ENCODE measurements at regions not wholly inside any gene's neighbourhood (a gene's known extent, or its start where the extent isn't known, plus 50 kb on each side); places are given as distances from the start of the nearest gene placed in this dataset.

DNA sequence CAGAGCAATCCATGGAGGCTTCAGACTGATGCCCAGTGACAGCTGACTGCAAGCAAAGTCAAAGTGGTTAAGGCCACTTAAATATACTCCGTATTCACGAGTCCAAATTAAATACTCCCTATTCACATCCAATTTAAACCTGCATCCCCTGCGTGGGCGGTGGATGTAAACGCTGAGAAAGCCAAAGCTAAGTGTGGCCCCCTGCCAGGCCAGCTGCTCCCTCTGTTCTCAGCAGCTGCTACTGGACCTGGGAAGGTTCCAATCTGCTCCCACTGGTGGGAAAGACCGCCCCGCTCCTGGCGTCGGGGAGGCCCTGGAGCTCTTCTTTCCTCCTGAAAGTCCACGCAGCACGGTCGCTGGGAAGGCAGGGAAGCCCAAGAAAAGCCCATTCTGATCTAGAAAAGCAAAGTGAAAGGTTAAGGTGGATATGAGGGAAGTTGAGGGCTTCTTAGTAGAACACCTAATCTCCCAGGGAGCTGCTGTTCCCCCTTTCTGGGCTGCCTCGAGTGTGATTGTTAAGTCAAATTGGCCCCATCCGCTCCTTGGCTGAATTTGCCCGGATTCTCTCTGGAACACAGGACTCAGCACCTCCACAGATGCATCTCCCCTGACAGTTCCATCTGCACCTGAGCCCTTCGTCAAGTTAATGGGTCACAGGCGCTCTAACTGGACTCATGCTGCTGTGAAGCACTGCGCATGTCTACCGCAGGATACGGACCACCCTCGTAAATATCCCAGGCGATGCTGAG lies 205.5 kb downstream of the USP12 start:
- no peak for DNase-seq

DNA sequence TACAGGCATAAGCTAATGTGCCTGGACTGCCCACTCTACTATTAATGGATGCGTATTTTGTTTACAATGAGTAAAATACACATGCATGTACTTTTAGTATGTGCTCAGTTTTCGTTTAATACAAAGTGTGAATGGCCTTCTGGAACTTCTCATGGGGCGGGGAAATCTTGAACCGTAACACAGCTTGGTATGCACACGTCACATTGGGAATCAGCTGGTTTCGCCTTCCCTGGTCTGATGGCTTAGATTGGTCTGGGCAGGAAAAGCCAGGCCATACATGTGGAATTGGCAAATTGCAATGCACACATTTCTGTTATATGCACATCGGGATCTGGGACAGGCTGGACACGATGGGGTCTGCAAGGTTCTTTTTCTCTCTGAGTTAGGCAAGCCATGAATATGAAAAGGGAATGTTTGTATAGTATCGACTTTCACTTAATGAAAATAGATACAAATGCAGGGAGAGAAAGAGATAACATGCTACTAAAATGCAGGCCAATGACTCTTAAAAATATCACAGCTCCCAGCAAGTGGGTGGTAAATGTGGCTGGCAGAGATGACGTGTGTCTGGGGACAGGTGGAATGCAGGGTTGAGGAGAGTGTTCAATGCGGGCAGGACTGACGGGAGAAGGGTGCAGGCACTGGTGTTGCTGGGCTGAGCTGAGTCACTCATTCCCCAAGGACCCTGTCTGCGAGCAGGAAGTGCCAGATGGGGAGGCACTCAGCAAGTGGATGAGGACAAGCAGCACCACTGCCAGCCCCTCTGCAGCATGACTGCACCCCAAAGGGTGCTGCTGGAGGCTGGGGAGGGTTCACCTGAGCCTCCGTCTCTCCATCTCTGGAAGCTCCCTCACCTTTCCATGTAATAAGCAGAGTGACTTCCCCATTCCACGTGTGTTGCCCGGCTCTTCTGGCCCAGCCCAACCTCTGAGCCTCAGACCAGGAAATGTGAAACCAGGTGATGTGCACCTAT lies 204.0 kb upstream of the GPR12 start:
- no peak for DNase-seq

DNA sequence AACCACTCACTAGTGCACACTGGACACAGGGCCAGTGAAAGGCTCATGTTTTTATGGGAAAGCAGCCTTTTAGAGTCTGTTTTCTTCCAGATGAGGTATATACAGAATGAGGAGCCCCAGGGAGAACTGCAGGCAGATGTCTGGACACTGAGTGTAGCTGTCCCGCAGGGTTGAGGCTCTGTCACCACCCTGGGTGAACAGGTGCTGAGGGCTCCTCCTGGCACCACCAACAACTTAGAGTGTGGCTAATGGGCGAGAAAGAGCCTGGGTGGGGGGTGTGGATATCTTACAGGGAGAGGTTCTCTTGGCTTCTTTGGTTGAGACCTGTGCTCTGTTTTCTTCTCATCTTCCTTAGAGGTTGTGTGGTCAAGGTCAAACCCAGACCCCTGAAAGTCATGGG lies 202.1 kb upstream of the GPR12 start:
- no peak for DNase-seq

DNA sequence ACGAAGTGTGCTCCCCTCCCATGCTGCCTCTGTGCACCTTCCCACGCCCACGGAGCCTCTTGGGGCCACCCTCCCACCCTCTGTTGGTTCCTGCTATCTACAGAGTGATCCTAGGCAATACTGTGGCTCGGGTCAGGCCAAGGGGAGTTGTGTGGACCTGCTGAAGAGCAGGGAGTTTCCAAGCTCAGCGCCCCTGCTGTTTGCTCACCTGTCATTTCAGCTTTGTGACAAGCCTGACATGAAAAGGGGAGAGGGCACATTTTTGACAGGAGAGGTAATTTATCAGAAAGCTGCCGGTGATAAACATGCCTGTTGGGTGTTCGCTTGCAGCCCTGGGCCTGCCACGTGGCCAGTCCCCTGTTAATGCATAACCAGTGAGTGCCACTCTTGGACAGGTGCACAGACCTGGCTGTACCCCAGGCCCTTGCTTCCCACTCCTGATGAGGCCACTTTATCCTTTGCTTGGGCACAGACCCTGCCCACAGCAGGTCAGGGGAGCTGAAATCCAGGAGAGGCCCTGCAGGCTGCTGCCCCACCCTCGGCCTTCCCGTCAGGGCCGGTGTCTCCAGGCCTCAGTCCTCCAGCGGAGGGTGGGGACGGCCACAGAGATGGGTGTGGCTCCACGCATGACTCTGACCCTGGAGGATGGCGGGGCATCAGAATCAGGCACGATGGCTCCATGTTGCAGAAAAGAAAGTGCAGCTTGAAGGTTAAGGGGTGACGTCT lies 201.5 kb upstream of the GPR12 start:
- DNase-seq, result no peak

DNA sequence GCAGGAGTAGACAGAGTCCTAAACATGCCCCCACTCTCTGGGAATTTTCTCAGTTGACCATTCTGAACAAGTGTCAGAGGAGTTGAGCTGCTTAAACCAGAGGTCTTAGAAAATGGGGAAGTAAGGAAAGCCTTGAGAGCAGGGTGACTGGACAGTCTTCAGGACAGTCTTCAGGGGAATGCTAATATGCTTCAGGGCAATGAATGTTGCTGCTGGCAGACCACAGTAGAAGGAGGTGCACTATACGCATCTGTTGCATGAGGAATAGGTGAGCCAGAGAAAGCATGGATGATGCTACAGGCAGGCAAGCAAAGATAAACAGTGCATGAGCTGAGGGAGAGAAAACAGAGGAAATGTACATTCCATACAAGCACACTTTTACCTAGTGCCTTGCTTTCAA lies 196.6 kb upstream of the GPR12 start:
- DNase-seq, result no peak

DNA sequence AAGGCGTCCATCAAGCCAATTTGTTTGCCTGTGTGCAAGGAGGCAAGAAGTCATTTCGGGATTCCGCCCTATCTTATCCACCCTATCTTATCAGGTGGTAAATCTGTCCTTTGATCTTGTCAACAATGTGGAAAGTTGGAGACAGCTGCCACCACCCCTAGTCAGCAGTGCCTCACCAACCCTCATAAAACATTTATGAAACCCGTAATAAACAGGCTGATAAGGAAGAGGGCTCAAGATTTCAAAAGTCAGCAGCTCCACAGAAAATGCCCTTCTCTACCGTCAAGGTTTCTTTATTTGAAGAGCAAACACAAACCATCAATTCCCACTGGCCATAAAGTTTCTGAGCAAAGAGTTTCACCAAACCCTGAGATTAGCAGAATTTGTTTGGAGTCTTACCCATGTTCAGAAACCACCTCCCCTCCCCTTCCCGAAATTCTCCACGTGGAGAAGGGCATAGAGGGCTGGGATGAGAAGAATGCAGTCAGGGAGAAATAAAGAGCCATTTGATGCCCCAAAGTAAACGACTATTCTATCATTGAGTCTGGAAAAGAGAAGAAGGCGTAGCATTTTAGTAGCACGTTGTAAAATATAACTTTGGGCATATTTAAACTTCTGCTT lies 196.0 kb upstream of the GPR12 start:
- no peak for DNase-seq

DNA sequence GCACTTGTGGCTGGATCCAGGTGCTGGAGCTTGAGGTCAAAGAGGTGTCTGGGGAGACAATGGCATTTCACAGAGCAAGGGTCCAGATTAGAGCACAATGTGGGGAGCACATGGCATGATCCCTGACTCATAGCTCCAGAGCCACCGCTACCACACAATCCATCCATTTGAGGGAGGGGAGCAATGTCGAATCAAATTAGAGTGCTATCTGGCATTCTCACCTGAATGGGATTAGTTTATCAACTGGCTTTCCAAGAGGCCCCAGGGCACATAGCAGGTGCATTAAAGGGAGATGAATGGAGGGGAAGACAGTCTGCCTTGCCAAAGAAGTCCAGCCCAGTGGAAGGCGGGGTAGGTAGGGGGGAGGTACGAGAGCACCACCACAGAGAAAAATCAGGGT lies 194.4 kb upstream of the GPR12 start:
- no peak for DNase-seq

DNA sequence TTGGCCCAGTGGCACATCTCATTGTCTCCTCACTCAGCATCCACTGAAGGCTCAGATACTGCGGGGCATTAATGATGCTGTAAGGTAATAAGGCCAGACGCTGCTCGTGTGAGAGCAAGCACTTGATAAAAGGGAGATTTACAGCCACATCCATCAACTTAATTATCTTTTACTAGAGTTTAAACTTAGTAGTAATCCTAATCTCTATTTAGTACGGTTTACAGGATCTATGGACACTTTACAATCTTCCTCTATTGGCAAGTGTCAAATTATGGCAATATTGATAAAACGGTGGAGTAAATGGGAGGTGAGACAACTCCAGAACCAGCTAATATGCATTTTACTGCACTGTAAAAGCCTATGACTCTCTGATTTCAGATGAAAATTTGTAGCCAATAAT lies 192.7 kb upstream of the GPR12 start:
- DNase-seq, result no peak

DNA sequence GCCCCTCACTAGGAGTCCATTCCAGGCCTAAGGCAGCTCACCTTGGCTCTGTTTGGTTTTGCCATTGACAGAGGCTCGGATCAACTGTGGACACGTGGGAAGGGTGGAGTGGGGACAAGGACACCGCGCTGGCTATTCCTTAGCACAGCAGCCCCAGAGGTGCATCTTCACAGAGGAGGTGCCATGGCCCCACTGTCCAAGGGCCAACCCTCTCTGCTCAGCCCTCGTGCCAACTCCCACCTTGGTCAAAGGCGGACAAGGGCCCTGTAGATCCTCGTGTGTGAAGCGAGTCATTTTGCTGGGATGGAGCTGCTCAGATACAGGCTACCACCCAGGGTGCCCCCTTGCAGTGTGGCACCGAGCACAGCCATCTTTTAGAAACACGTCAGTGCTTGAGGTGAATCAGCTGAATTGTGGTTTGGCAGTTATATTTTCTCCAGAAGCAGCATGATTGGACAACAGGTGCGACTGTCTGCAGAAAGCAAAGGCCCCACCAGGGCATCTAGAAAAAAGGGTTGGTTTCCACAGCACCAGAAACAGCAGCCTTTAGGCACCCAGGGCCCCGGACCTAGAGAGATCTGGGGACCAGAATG lies 192.1 kb upstream of the GPR12 start:
- no peak for DNase-seq

DNA sequence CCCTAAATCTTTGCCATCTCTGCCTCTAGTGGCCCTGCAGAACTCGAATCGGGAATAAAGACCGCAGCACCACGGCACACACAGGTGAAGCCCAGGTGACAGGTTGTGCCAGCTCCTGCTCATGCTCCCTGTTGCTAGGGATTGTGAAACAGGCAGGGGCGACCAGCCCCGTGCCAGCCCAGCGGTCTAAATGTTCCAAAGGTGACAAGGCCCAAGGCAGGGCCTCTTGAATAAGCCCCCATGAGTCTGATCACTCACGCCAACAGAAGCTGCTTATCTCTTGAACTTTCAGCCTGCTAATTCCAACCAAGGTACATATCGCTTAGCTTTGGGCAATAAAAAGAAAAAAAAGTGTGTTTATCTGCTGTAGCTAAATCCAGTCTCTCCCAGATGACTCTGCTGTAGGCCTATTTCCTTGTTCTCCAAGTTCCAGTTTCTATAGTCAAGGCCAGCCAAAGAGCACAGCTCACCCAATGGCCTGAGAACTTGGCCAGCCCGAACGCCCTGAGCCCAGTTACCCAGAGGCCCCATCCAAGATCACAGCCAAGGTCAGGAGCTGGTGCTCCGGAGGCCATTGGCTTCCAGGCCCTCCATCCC lies 191.1 kb upstream of the GPR12 start:
- DNase-seq, result no peak

DNA sequence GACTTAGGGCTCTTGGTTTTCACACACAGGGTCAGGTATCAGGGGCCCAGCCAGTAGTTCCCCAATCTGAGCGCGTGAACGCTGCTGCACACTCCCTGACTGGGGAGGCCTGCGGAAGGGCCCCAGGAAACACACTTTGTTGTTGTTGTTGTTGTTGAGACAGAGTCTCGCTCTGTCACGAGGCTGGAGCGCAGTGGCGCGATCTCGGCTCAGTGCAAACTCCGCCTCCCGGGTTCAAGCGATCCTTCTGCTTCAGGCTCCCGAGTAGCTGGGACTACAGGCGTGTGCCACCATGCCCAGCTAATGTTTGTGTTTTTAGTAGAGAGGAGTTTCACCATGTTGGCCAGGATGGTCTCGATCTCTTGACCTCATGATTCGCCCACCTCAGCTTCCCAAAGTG lies 190.4 kb upstream of the GPR12 start:
- no peak for DNase-seq

DNA sequence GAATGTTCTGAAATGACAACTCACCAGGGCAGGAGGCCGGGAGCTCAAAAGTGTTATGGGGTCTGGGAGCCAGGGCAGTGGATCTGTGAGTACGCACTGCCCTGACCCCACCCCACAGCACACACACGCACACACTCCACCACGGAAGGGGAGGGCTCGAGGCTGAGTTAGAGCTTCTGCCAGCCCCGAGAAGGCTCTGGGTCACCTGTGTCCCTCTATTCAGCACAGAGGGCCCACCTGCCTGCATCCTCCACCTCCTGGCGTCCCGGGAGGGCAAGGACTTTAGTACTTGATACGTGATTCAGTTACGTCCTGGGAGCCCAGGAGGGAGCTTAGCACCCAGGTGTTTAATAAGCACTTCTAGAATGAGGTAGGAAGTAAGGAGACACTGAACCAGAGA lies 190.0 kb upstream of the GPR12 start:
- DNase-seq, result no peak

DNA sequence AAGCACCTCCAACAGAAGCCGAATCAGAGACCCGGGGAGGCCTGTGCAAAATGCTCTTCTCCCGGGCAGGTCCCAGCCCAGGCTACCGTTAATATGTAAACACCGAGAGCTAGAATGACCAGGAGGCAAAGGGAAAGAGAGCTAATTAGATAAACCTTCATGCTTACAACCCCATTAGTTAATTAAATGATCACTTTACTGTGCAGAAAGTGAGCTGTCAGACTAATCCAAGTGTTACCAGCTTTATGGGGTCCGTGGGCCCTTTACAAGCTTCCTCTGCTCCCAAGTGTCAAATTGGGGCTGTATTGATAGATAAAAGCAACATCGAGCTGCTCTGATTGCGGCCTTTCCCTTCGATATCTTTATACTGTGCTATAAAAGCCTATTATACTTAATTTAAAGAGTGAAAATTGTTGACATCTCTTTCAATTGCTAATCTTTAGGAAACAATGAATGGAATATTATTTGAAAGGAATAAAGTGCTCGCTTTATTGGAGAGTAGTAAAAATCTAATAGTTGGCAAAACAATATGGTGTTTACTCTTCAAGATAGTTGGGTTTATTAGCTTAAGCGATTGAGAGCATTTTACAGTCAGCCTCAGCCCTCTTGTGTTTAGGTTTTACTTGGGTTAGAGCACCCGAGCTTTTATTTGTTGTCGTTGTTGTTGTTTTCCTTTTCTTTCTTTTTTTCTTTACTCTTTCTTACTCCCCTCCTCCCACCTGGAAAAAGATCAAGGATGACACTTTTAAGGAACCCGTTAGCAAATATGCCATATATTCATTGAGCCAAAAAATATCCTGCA lies 189.3 kb upstream of the GPR12 start:
- no peak for DNase-seq

DNA sequence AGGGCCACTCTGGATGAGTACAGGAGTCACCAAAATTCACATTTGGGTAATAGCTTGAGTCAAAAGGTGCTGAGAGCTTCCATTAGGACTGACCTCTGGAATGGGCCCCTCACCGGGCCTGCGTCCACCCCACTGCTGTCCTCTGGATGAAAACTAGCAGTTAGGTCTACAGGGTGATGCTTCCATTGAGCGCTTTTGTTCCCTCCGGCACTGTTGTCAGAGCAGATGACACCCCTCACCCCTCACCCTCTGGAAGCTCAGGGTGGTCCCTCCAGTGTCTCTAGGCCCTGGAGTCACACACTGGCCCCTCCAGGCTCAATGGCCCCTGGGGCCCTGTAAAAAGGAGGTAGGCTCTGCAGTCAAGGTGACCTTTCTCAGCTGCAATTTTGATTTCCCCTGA lies 187.8 kb upstream of the GPR12 start:
- no peak for DNase-seq

DNA sequence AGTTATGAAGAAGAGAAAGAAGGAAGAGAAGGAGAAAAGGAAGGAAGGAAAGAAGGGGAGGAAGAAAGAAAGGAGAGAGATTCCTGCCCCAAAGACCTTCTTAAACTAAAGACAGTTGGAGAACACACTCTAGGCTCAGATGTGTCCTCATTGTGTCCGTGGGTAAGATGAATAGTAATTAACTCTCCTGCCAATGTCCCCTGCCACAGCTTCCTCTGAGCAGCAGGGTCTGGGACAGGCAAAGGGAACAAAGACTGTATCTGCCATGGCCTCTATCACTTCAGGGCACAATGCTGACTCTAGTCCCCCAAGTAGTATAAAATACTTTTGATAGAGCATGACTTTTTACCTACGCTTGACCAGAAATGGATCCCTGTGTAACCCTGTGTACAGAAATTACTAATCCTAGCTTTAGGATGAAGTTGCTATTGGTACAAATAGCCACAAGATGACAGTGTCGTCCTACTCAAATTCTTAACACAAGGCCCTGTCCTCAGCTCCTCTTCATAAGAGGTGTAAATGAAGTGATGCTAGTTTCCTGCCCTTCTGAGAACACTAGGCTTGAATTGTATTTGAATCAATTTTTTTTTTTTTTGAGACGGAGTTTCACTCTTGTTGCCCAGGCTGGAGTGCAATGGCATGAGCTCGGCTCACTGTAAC lies 186.2 kb upstream of the GPR12 start:
- peak; percentile 28 for DNase-seq

DNA sequence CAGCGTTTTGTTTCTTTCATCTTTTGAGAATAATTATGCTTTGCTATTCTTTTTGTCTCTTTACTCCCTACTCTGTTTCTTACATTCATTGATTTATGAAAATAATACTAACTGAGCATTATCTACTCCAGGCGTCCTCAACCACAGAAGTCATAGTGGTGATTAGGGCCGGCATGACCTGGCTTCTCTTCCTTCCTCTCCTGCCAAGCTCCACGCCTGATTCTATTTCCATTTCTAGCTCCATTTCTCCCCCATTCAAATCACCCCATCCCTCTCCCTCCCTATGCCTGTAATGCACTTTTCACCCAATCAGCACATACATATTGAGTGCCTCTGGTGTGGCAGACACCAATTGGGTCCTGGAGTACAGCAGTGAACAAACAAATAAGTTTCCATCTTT lies 183.2 kb upstream of the GPR12 start:
- no peak for DNase-seq

DNA sequence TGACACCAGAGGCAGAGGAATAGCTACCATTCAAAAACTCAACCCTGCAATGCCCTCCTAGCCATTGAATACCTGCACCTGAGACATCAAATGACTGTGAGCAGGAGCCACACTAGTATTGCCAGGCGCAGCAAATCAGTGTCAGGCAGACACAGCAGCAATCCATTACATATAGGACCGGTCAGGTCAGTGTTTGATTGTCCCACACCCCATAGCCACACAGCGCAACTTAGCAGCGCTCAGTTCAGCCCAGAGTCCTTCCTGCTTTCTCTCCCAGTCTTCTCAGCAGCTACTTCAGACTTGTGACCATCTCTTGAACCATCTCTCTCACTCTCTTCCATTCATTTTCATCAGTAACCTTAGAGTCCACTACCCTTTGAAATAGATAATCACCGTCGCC lies 181.6 kb upstream of the GPR12 start:
- no peak for DNase-seq

DNA sequence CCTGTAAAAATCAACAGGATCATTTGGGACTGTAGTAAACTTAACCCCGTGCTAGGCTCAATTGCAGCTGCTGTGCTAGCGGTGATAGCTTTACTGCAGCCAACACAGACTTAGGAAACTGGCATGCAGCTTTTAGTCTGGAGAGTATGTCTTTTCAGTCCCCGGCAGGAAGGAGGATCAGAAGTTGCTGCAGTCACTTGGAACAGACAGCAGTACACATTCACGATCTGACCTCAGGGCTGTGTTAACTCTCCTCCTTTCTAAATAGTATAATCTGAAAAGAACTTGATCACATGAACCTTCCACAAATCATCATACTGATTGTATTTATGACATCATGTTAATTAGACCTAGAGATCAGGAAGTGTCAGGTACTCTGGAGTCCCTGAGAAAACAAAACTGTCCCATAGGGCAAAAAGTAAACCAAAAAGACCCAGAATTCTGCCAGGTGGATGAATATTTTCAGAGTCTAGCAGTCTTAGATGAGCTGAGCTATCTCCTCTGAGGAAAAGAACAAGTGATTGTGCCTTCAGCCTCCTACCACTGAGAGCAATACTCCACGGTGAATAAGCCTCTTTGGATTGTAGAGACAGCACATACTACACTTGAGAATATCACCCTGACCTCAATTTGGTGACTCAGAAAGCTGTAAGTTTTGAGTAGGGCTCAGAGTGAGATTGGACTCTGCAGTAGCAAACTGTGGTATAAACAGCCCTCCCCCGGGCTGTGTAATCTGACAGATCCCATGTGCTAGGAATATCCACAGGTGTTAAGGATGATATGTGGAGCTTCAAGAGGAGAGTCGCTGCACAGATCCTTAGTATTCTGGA lies 181.0 kb upstream of the GPR12 start:
- DNase-seq, result no peak

DNA sequence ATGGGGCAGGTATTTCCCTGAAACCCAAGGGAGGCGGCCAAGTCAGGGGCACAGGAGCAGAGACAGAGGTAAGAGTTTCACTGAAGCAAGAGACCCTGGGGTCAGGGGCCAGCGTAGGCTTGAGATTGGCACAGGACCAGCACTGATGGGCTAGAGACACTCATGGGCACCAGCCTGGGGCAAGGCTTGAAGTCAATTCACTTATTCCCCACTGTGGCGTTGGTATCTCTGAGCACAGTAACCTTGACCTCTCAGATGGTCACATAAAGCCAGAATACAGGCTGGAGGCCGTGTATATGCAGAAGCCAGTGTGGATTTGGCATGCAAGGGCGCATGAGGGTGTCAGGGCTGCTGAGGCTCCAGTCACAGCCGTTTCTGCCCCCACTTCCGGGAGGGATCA lies 173.5 kb upstream of the GPR12 start:
- DNase-seq, result no peak

DNA sequence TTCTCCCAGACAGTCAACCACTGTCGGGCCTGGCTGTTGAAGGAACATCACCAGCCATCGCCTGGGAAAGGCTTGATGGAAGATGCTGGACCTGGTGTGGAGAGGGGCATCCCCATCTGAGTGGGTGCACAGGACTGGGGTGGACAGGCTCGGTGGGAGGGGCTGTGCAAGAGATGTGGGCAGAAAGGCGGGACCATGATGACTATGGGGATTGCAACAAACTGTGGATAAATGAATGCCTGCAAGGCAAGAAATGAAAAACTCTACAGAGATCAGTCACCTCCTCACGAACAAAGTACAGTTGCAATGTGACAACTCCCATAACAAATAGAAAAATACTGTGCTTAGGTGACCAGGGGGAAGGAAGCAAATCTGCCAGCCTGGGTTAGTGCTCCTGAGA lies 171.9 kb upstream of the GPR12 start:
- no peak for DNase-seq

Data from SIG-M5 (cell line).